ENCODE measurements at regions not wholly inside any gene's neighbourhood (a gene's known extent, or its start where the extent isn't known, plus 50 kb on each side); places are given as distances from the start of the nearest gene placed in this dataset.

GRCh38 chr4:26116057-26116456 lies 202.0 kb downstream of the SMIM20 start:
- peak; percentile 12 for DNase-seq (ENCODE audit: low spot score)
- Histone ChIP-seq H3K27me3 (no peaks in the 10 kb centered on the region), H3K4me3 (no peak overlapping the region), H3K4me1 (ENCODE audit: insufficient read depth) (no peaks in the 10 kb centered on the region), H3K36me3 (replicated peaks; ENCODE audit: insufficient read depth, low read depth) (no peaks in the 10 kb centered on the region), H3K4me2 (no peak overlapping the region), H3K79me2 (no peaks in the 10 kb centered on the region), H3K27ac (no peak overlapping the region), H2AFZ (no peak overlapping the region), H3K9me2 (replicated peaks; ENCODE audit: insufficient read depth) (no peaks in the 10 kb centered on the region), H3K9me3 (ENCODE audit: low read depth) (no peaks in the 10 kb centered on the region), H4K20me1 (ENCODE audit: insufficient read depth, poor library complexity, severe bottlenecking) (no peaks in the 10 kb centered on the region)
- TF ChIP-seq EZH2phosphoT487 (IDR thresholded peaks at IDR 0.05; ENCODE audit: low read depth, severe bottlenecking, unreplicated experiment), result no peak
- TF ChIP-seq CTCF (IDR thresholded peaks at IDR 0.05; ENCODE audit: poor library complexity), result no peak
- TF ChIP-seq EZH2 (IDR thresholded peaks at IDR 0.05; ENCODE audit: borderline replicate concordance), result no peak
- WGBS (ENCODE audit: low lambda C conversion rate, missing lambda C conversion rate), result 59% methylated on average over 4 of the region's 4 CpGs

- no peak overlapping the region for H3K27ac ChIP-seq
Observed at GRCh38 chr4:26120098-26120825, 200.6 kb upstream of the RBPJ start.

DNA sequence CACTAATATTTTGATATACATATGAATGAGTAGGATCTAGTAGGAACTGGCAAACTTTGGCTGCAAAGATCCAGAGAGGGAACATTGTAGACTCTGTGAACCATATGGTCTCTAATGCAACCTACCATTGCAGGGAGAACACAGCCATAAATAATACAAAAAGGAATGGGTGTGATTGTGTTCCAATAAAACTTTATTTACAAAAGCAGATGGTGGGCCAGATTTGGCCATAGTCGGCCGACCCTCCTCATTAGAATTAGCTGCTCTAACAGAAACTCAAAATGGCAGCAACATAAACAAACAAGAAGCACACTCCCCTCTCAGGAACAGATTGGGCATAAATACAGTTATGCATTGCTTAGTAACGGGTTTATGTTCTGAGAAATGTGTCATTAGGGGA lies 198.1 kb upstream of the RBPJ start:
- H3K9me2 ChIP-seq (replicated peaks; ENCODE audit: insufficient read depth), result no peaks in the 10 kb centered on the region
- H4K20me1 ChIP-seq (ENCODE audit: insufficient read depth, poor library complexity, severe bottlenecking), result no peaks in the 10 kb centered on the region
- no peak overlapping the region for H3K4me2 ChIP-seq
- H2AFZ ChIP-seq, result no peak overlapping the region
- H3K9me3 ChIP-seq (ENCODE audit: low read depth), result no peaks in the 10 kb centered on the region
- no peaks in the 10 kb centered on the region for H3K79me2 ChIP-seq
- H3K27me3 ChIP-seq, result no peaks in the 10 kb centered on the region
- H3K27ac ChIP-seq, result no peak overlapping the region
- no peak overlapping the region for H3K4me3 ChIP-seq
- DNase-seq (ENCODE audit: low spot score), result no peak
- no peaks in the 10 kb centered on the region for H3K36me3 ChIP-seq (replicated peaks; ENCODE audit: insufficient read depth, low read depth)
- no peaks in the 10 kb centered on the region for H3K4me1 ChIP-seq (ENCODE audit: insufficient read depth)
- no peak for TF ChIP-seq EZH2 (IDR thresholded peaks at IDR 0.05; ENCODE audit: borderline replicate concordance)
- no peak for TF ChIP-seq EZH2phosphoT487 (IDR thresholded peaks at IDR 0.05; ENCODE audit: low read depth, severe bottlenecking, unreplicated experiment)
- no peak for TF ChIP-seq CTCF (IDR thresholded peaks at IDR 0.05; ENCODE audit: poor library complexity)
- WGBS (ENCODE audit: low lambda C conversion rate, missing lambda C conversion rate), result 93% methylated on average over 3 of the region's 3 CpGs

More at GRCh38 chr4:26120098-26120825, 200.6 kb upstream of the RBPJ start:
- Histone ChIP-seq H4K20me1 (ENCODE audit: insufficient read depth, poor library complexity, severe bottlenecking) (no peaks in the 10 kb centered on the region), H2AFZ (no peak overlapping the region), H3K4me3 (no peak overlapping the region), H3K4me1 (ENCODE audit: insufficient read depth) (no peaks in the 10 kb centered on the region), H3K36me3 (replicated peaks; ENCODE audit: insufficient read depth, low read depth) (no peaks in the 10 kb centered on the region), H3K79me2 (no peaks in the 10 kb centered on the region), H3K9me3 (ENCODE audit: low read depth) (no peaks in the 10 kb centered on the region), H3K9me2 (replicated peaks; ENCODE audit: insufficient read depth) (no peaks in the 10 kb centered on the region), H3K4me2 (no peak overlapping the region), H3K27me3 (no peaks in the 10 kb centered on the region)
- TF ChIP-seq EZH2 (IDR thresholded peaks at IDR 0.05; ENCODE audit: borderline replicate concordance), result no peak
- no peak for TF ChIP-seq CTCF (IDR thresholded peaks at IDR 0.05; ENCODE audit: poor library complexity)
- TF ChIP-seq EZH2phosphoT487 (IDR thresholded peaks at IDR 0.05; ENCODE audit: low read depth, severe bottlenecking, unreplicated experiment), result no peak
- no peak for DNase-seq (ENCODE audit: low spot score)
- 85% methylated on average over 6 of the region's 6 CpGs for WGBS (ENCODE audit: low lambda C conversion rate, missing lambda C conversion rate)

Measured in hepatocyte (in vitro differentiated cells).